B cell (primary cell): ENCODE measurements at regions not wholly inside any gene's neighbourhood (a gene's known extent, or its start where the extent isn't known, plus 50 kb on each side); places are given as distances from the start of the nearest gene placed in this dataset.

Experiments
- ATAC-seq: fragments of 200-7000 bp; cut with Tn5 transposase; one replicate; pipeline ENCODE4 v1.10.0; 2021; ENCODE audit warnings: low read depth, mild to moderate bottlenecking, moderate number of reproducible peaks, moderate library complexity
- CTCF ChIA-PET: fragments of 350-600 bp; sonication (Branson Sonifier 250); formaldehyde crosslinking; loops from one replicate; lab custom pipeline; 2021; ENCODE audit warnings: antibody characterized with exemption, inconsistent platforms; lab: Charles Lee
- POLR2A ChIA-PET: fragments of 350-600 bp; sonication (Branson Sonifier 250); formaldehyde crosslinking; loops from one replicate; lab custom pipeline; 2021; ENCODE audit warnings: antibody characterized with exemption; lab: Charles Lee
- DNase-seq: peaks from one replicate; pipeline ENCODE4 v3.0.0; 2013
- H2AFZ ChIP-seq: 2 replicates; pipeline ENCODE4 v1.6.1; 2012; ENCODE audit warnings: mild to moderate bottlenecking, low read depth, low read length; ENCODE audit not compliant: insufficient read depth, poor library complexity, severe bottlenecking
- H3K27ac ChIP-seq, 2 donors: 1 replicate in 1 of 2; 2 replicates in 1 of 2; pipeline ENCODE4 v1.5.1; 2012 to 2013; ENCODE audit warnings: low read length in 2 of 2, mild to moderate bottlenecking in 2 of 2, moderate library complexity in 1 of 2
- H3K27me3 ChIP-seq, 4 experiments: fragments of 200-600 bp in 1 of 4; sonication (generic) in 1 of 4; replicated peaks in 1 of 4; 1 replicate in 2 of 4; 2 replicates in 2 of 4; pipeline versions ENCODE4 v1.6.1 to v1.7.0; 2013 to 2016; ENCODE audit warnings: low read length in 3 of 4, mild to moderate bottlenecking in 2 of 4, mixed read lengths in 1 of 4, moderate library complexity in 1 of 4; ENCODE audit not compliant: insufficient read depth in 4 of 4, control insufficient read depth in 3 of 4; ENCODE audit errors: control extremely low read depth in 1 of 4
- H3K36me3 ChIP-seq, 2 experiments: replicated peaks in 1 of 2; 1 replicate in 1 of 2; 2 replicates in 1 of 2; pipeline versions ENCODE4 v1.6.1 to v1.7.1; 2013; ENCODE audit warnings: low read length in 1 of 2; ENCODE audit not compliant: insufficient read depth in 2 of 2, control insufficient read depth in 1 of 2; ENCODE audit errors: control extremely low read depth in 1 of 2, extremely low read depth in 1 of 2
- H3K4me1 ChIP-seq, 2 donors: fragments of 200-600 bp in 1 of 2; sonication (generic) in 1 of 2; 1 replicate in 1 of 2; 2 replicates in 1 of 2; pipeline versions ENCODE4 v1.5.1 to v1.6.1; 2013 to 2017; ENCODE audit warnings: low read length in 2 of 2; ENCODE audit not compliant: control insufficient read depth in 2 of 2, insufficient read depth in 2 of 2
- H3K4me2 ChIP-seq: replicated peaks from 2 replicates; pipeline ENCODE3; 2012; ENCODE audit warnings: mild to moderate bottlenecking, low read depth, low read length; ENCODE audit not compliant: poor library complexity, severe bottlenecking
- H3K4me3 ChIP-seq, 5 experiments: fragments of 200-600 bp in 1 of 5; sonication (generic) in 1 of 5; 1 replicate in 3 of 5; 2 replicates in 2 of 5; pipeline versions ENCODE4 v1.5.1 to v1.7.0; 2011 to 2016; ENCODE audit warnings: low read length in 4 of 5, mild to moderate bottlenecking in 4 of 5, low read depth in 2 of 5, control low read depth in 1 of 5, moderate library complexity in 1 of 5; ENCODE audit not compliant: insufficient read depth in 1 of 5; ENCODE audit errors: control extremely low read depth in 1 of 5, extremely low read depth in 1 of 5
- H3K79me2 ChIP-seq: fragments of 200-600 bp; sonication (generic); one replicate; pipeline ENCODE4 v1.6.0; 2016; ENCODE audit warnings: low read length; ENCODE audit not compliant: control insufficient read depth, insufficient read depth
- H3K9ac ChIP-seq: fragments of 200-600 bp; sonication (generic); 2 replicates; pipeline ENCODE4 v1.6.1; 2017; ENCODE audit warnings: mild to moderate bottlenecking, low read length, moderate library complexity
- H3K9me3 ChIP-seq, 3 donors: one replicate each; pipeline versions ENCODE4 v1.6.1 to v1.7.1; 2013; ENCODE audit warnings: low read length in 2 of 3; ENCODE audit not compliant: control insufficient read depth in 2 of 3, insufficient read depth in 1 of 3; ENCODE audit errors: control extremely low read depth in 1 of 3
- H4K20me1 ChIP-seq: 2 replicates; pipeline ENCODE4 v1.6.0; 2012; ENCODE audit warnings: mild to moderate bottlenecking, low read length; ENCODE audit not compliant: insufficient read depth, control insufficient read depth, poor library complexity, severe bottlenecking
- H3K27ac Mint-ChIP-seq: one replicate; pipeline ENCODE4 v1.8.0; 2021; ENCODE audit warnings: mixed read lengths
- H3K27me3 Mint-ChIP-seq: one replicate; pipeline ENCODE4 v1.8.0; 2021; ENCODE audit warnings: mixed read lengths
- H3K4me1 Mint-ChIP-seq: one replicate; pipeline ENCODE4 v1.8.0; 2021; ENCODE audit warnings: mixed read lengths
- H3K4me3 Mint-ChIP-seq: one replicate; pipeline ENCODE4 v1.8.0; 2021; ENCODE audit warnings: mixed read lengths
- H3K9me3 Mint-ChIP-seq: one replicate; pipeline ENCODE4 v1.8.0; 2022; ENCODE audit warnings: mixed read lengths; ENCODE audit not compliant: insufficient read depth
- CTCF ChIP-seq: fragments of 200-600 bp; IDR thresholded peaks from one replicate; pipeline ENCODE4 v1.8.0; 2022; ENCODE audit warnings: antibody characterized with exemption, mild to moderate bottlenecking
- EZH2 ChIP-seq: IDR thresholded peaks from 2 replicates; pipeline ENCODE4 v1.6.1; 2012; ENCODE audit warnings: borderline replicate concordance, low read depth, mild to moderate bottlenecking, moderate library complexity, low read length; ENCODE audit not compliant: insufficient read depth, poor library complexity, severe bottlenecking
- WGBS: methylation state at CpG from one replicate; pipeline ENCODE4 v1.1.5; 2013; ENCODE audit warnings: missing lambda C conversion rate; ENCODE audit not compliant: insufficient coverage; 5-methylcytosine and 5-hydroxymethylcytosine counted together
- intact Hi-C: fragments of 100-400 bp; cut with micrococcal nuclease; formaldehyde crosslinking; loops from one replicate; pipeline ENCODE4 v1.10.0; 2022

DNA sequence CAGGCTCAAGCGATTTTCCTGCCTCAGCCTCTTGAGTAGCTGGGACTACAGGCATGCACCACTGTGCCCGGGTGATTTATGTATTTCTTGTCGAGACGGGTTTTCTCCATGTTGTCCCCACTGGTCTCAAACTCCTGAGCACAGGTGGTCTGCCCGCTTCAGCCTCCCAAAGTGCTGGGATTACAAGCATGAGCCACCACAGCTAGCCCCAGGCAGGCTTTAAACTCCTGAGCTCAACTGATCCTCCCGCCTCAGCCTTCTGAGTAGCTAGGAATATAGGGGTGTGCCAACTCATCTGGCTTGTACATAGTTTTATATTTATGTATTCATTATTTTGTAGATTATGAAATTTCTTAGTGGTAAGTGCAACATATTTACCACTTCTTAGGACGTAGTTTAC lies 198.8 kb upstream of the MCTP2 start:
- Mint-ChIP-seq H3K4me3 (no peak overlapping the region), H3K27ac (no peak overlapping the region), H3K9me3 (no peaks in the 10 kb centered on the region), H3K4me1 (no peaks in the 10 kb centered on the region), H3K27me3 (peaks cover 16% of the 10 kb centered on the region)
- intact Hi-C loops, result no loop called here
- Histone ChIP-seq H2AFZ (no peak overlapping the region), H3K4me1 (no peaks in the 10 kb centered on the region), H4K20me1 (no peaks in the 10 kb centered on the region), H3K79me2 (no peaks in the 10 kb centered on the region), H3K27ac (no peak overlapping the region), H3K4me2 (no peak overlapping the region), H3K9me3 (no peaks in the 10 kb centered on the region), H3K4me3 (no peak overlapping the region), H3K27me3 (no peaks in the 10 kb centered on the region), H3K36me3 (no peaks in the 10 kb centered on the region), H3K9ac (no peak overlapping the region)
- ATAC-seq, result no peak
- TF ChIP-seq EZH2, result no peak
- no peak for TF ChIP-seq CTCF
- ChIA-PET POLR2A (no interaction called here), CTCF (no interaction called here)
- DNase-seq, result no peak
- 92% methylated on average over 5 of the region's 7 CpGs for WGBS

- Mint-ChIP-seq H3K4me1 (no peaks in the 10 kb centered on the region), H3K27ac (no peak overlapping the region), H3K4me3 (no peak overlapping the region), H3K27me3 (peaks cover 19% of the 10 kb centered on the region), H3K9me3 (no peaks in the 10 kb centered on the region)
- H3K27ac ChIP-seq, result no peak overlapping the region
- DNase-seq (no peak), ATAC-seq (no peak)
- no peak for TF ChIP-seq EZH2
- TF ChIP-seq CTCF, result no peak
- ChIA-PET CTCF (no interaction called here), POLR2A (no interaction called here)
- intact Hi-C loops, result no loop called here
- H4K20me1 ChIP-seq, result no peaks in the 10 kb centered on the region
- H2AFZ ChIP-seq, result no peak overlapping the region
- no peaks in the 10 kb centered on the region for H3K79me2 ChIP-seq
- H3K9me3 ChIP-seq, result no peaks in the 10 kb centered on the region
- no peak overlapping the region for H3K4me3 ChIP-seq
- no CpG with 5 or more reads among the region's 1 CpG for WGBS
- no peaks in the 10 kb centered on the region for H3K4me1 ChIP-seq
- no peaks in the 10 kb centered on the region for H3K27me3 ChIP-seq
- no peaks in the 10 kb centered on the region for H3K36me3 ChIP-seq
- H3K4me2 ChIP-seq, result no peak overlapping the region
- H3K9ac ChIP-seq, result no peak overlapping the region
These were observed 200.3 kb upstream of the MCTP2 start for GRCh38 chr15:94031072-94031471.
